AG04450 (cell line): ENCODE measurements at regions not wholly inside any gene's neighbourhood (a gene's known extent, or its start where the extent isn't known, plus 50 kb on each side); places are given as distances from the start of the nearest gene placed in this dataset.

Source experiments
- CTCF ChIA-PET: fragments of 300-600, 350-600 bp; formaldehyde crosslinking; extraction: SDS; loops from one replicate; lab custom pipeline; 2022; ENCODE audit warnings: antibody characterized with exemption, inconsistent platforms; lab: Charles Lee
- POLR2A ChIA-PET: fragments of 350-600 bp; formaldehyde crosslinking; extraction: SDS; loops from one replicate; lab custom pipeline; 2021; ENCODE audit warnings: antibody characterized with exemption, inconsistent platforms; lab: Yijun Ruan, JAX
- DNase-seq: peaks from one replicate; pipeline ENCODE4 v3.0.0-alpha.2; 2011; ENCODE audit warnings: low read depth, low spot score
- H3K27ac ChIP-seq: one replicate; pipeline ENCODE4 v1.5.1; 2012; ENCODE audit warnings: low read depth, low read length, control low read depth
- H3K27me3 ChIP-seq: one replicate; pipeline ENCODE4 v1.6.0; 2012; ENCODE audit warnings: low read length; ENCODE audit not compliant: control insufficient read depth, insufficient read depth
- H3K4me3 ChIP-seq: 2 replicates; pipeline ENCODE4 v1.5.1; 2011; ENCODE audit warnings: mild to moderate bottlenecking, low read depth, low read length, control low read depth
- H3K9me3 ChIP-seq: 2 replicates; pipeline ENCODE4 v1.5.1; 2012; ENCODE audit warnings: low read length; ENCODE audit not compliant: control insufficient read depth, insufficient read depth
- TF ChIP-seq, protein P1 (sequence below): IDR thresholded peaks from 2 replicates; pipeline ENCODE4 v1.5.1; 2011; ENCODE audit warnings: low read depth, low read length, control low read depth, inconsistent platforms

DNA sequence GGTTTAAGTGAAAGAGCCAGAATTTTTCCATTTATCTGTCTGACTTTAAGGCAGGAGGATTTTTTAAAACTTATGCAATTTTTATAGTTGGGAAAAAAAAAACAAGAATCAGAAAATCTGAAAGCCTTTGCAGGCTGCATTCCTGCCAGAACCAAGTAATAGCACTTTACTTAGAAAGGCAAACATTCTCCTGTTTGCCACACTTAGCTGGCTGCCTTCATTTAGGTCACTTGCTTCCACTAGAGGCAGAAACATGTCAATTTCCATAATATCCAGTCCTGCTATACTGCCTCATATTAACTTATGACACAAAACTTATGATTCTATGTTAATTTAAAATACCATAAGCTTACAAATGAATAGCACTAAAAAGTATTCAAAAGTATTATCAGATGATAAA lies 425.8 kb downstream of the FRK start:
- Histone ChIP-seq H3K9me3 (no peaks in the 10 kb centered on the region), H3K27me3 (no peaks in the 10 kb centered on the region), H3K27ac (no peak overlapping the region), H3K4me3 (no peak overlapping the region)
- ChIA-PET CTCF (interaction anchor here (0.7 kb wide), 1 partner anchor 9 kb away, joined by 4 read pairs; no protein-coding TSS in a partner anchor), POLR2A (no interaction called here)
- TF ChIP-seq, protein P1, sequence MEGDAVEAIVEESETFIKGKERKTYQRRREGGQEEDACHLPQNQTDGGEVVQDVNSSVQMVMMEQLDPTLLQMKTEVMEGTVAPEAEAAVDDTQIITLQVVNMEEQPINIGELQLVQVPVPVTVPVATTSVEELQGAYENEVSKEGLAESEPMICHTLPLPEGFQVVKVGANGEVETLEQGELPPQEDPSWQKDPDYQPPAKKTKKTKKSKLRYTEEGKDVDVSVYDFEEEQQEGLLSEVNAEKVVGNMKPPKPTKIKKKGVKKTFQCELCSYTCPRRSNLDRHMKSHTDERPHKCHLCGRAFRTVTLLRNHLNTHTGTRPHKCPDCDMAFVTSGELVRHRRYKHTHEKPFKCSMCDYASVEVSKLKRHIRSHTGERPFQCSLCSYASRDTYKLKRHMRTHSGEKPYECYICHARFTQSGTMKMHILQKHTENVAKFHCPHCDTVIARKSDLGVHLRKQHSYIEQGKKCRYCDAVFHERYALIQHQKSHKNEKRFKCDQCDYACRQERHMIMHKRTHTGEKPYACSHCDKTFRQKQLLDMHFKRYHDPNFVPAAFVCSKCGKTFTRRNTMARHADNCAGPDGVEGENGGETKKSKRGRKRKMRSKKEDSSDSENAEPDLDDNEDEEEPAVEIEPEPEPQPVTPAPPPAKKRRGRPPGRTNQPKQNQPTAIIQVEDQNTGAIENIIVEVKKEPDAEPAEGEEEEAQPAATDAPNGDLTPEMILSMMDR = no peak
- DNase-seq = no peak

DNA sequence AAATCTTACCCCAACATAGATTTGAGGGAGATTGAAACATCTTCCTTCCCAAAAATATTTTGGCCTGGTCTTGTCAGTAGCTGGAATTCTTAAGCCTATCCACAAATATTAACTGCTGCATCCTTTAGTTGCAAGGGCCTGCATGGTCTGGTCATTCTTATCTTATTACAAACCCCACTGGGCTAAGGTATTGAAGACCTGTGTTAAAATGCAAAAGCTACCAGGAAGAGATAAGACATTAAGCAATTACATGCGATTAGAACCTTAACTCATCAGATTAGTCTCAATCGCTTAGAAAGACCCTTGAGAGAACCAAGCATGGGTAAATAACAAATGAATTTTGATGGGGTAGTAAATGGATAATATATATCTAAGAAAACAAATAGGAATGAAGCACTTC lies 426.6 kb downstream of the FRK start:
- POLR2A ChIA-PET = no interaction called here
- no peaks in the 10 kb centered on the region for H3K9me3 ChIP-seq
- no peak for DNase-seq
- TF ChIP-seq, protein P1 = no peak
- H3K27ac ChIP-seq = no peak overlapping the region
- H3K27me3 ChIP-seq = no peaks in the 10 kb centered on the region
- H3K4me3 ChIP-seq = no peak overlapping the region
- CTCF ChIA-PET = no interaction called here

DNA sequence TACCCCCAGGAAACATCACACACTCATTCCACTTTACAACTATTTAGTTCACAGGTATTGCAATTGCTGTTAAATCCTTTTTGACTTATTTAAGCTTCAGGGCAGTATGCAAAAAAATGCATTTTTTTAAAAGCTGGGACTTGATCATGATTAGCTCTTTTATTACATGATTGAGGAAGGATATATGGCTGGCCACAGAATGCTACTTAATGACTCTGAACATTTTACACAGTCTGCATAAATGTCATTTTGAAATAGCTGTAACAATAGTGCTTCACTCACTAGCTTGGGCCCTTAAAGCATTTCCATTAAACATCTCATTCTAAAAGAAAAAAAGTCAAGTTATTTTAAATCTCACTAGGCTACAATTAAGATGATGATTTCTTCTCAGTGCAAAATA lies 429.7 kb downstream of the FRK start:
- Histone ChIP-seq H3K27ac (no peak overlapping the region), H3K4me3 (no peak overlapping the region), H3K9me3 (no peaks in the 10 kb centered on the region), H3K27me3 (no peaks in the 10 kb centered on the region)
- ChIA-PET CTCF (no interaction called here), POLR2A (no interaction called here)
- TF ChIP-seq, protein P1 = no peak
- no peak for DNase-seq

DNA sequence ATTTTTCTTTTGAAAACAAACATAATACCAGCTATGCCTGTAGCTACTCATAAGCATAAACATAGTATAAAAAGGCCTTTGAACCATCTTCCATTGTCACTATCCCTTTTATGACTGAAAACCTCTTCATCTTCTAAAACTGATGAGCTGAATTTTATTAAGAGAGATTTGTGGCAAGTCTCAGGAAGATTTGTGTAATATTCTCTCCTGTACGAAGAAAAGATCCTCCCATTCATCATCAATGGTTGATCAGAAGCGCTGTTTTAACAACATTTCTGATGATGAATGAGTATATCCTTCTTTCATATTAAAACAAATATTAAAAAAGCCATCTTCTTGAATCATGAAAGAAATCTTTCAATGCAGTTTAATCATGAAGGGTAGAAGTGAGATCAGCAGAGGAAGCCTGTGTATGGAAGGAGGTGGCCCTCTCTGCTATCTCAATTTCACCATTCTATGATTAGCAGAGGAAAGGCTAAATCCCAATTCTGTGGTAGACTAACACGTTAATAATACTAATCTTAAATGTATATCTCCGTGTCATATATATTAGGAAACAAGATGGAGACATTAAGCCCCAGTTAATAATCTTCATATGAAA lies 430.2 kb downstream of the FRK start:
- H3K4me3 ChIP-seq = no peak overlapping the region
- CTCF ChIA-PET = no interaction called here
- no peak overlapping the region for H3K27ac ChIP-seq
- H3K27me3 ChIP-seq = no peaks in the 10 kb centered on the region
- no peaks in the 10 kb centered on the region for H3K9me3 ChIP-seq
- POLR2A ChIA-PET = no interaction called here
- DNase-seq = no peak
- TF ChIP-seq, protein P1 = no peak

DNA sequence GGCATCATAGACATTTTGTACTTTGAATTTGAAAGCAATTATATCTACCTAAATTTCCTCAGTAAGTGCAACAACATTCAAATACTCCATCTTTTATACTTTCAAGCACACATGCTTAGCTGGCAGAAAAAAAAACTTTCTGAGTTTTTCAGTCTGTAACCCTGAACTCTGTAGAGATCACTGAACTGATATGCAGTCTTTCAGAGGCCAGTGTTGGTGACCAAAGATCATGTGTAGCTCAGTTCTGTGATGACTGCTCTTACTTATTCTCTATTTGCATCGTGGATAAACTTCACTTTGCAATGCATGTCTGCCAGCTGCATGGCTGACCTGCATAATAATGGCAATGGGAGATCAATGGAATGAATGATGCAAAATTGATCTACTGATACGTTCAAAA lies 431.3 kb downstream of the FRK start:
- H3K27me3 ChIP-seq = no peaks in the 10 kb centered on the region
- no peak overlapping the region for H3K27ac ChIP-seq
- TF ChIP-seq, protein P1 = no peak
- H3K9me3 ChIP-seq = no peaks in the 10 kb centered on the region
- no peak overlapping the region for H3K4me3 ChIP-seq
- DNase-seq = no peak
- ChIA-PET POLR2A (no interaction called here), CTCF (no interaction called here)
